ENCODE measurements at regions not wholly inside any gene's neighbourhood (a gene's known extent, or its start where the extent isn't known, plus 50 kb on each side); places are given as distances from the start of the nearest gene placed in this dataset.

DNA sequence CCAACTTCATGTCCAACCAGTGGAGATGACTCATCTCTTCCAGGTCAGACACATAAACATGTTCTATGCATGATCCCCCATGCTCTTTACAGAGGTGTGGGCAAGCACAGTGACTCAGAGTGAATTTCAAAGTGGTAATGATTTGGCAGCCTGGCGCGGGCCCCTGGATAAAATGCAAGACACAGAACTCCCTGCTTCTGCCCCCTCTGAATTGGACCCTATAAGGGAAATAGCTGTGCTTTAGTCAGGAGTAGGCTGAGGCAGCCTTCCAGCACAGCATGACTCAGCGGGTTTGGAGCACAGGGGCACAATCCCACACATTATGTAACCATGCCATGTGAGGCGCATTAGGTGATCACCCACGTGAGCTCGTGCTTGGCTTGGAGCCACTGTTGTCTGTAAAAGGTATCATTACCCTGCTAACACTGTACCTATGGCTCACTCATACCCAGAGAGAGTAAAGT, 127.4 kb downstream of the C6orf118 start:
- FAIRE-seq (no peak), ATAC-seq (no peak), DNase-seq (ENCODE audit: extremely low read depth in 1 of 4, low spot score in 3 of 4) (no peak)
- Histone ChIP-seq H3K9ac (ENCODE audit: insufficient read depth in 1 of 2, low read depth in 2 of 2, low read length in 2 of 2) (no peak overlapping the region), H3K79me2 (ENCODE audit: control insufficient read depth, insufficient read depth, low read length) (no peaks in the 10 kb centered on the region), H3K27me3 (ENCODE audit: control insufficient read depth in 2 of 2, insufficient read depth in 2 of 2, low read length in 2 of 2) (no peaks in the 10 kb centered on the region), H4K20me1 (replicated peaks; ENCODE audit: control insufficient read depth, insufficient read depth, low read length) (no peaks in the 10 kb centered on the region), H3K36me3 (ENCODE audit: control insufficient read depth, insufficient read depth, low read length) (no peaks in the 10 kb centered on the region), H2AFZ (ENCODE audit: low read depth, low read length) (no peak overlapping the region), H3K9me3 (replicated peaks; ENCODE audit: control insufficient read depth, insufficient read depth, low read depth, low read length) (no peaks in the 10 kb centered on the region), H3K4me2 (ENCODE audit: insufficient read depth, low read length) (no peak overlapping the region), H3K4me1 (replicated peaks in 1 of 2; ENCODE audit: control insufficient read depth in 2 of 2, insufficient read depth in 2 of 2, low read length in 2 of 2) (no peaks in the 10 kb centered on the region), H3K4me3 (no peak overlapping the region), H3K27ac (ENCODE audit: extremely low read depth, low read depth, low read length) (no peak overlapping the region), H3K9me1 (ENCODE audit: control insufficient read depth, insufficient read depth, low read length) (no peaks in the 10 kb centered on the region)
- TF ChIP-seq NFE2 (IDR thresholded peaks at IDR 0.05; ENCODE audit: low read depth) (peak; percentile 14; the same call in 1 of the 2 replicates), RFX5 (IDR thresholded peaks at IDR 0.05; ENCODE audit: low read depth, low read length) (no peak), MAFG (tag; conservative IDR thresholded peaks at IDR 0.05) (0 out of 2 replicates have a peak, but pooled peaks have one; percentile 20)
- ChIA-PET POLR2A (no interaction called here), CTCF (ENCODE audit: low intra/inter-chr PET ratio) (no interaction called here)
- no TSS peak for BruUV-seq (replicated peaks)
- 0% methylated on average over 6 of the region's 6 CpGs for WGBS (ENCODE audit: insufficient coverage, low coverage, missing lambda C conversion rate)
- in situ Hi-C loops (cut with MboI) (no loop called here), intact Hi-C loops (cut with micrococcal nuclease) (no loop called here)

DNA sequence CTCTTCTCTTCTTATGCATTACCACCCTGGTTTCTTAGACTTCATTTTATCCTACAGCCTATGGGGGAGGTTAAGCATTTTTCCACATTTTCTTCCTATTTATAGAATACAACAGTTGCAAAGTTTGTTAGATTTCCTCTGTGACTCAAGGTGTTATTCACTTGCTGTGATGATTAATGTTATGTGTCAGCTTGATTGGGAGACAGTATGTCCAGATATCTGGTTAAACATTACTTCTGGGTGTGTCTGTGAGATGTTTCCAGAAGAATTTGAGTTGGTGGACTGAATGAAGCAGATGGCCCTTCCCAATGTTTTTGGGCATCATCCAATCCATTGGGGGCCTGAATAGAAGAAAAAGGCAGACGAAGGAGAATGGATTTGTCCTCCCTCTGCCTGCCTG, 131.3 kb downstream of the C6orf118 start:
- no peak overlapping the region for H3K9ac ChIP-seq (ENCODE audit: insufficient read depth in 1 of 2, low read depth in 2 of 2, low read length in 2 of 2)
- H2AFZ ChIP-seq (ENCODE audit: low read depth, low read length) = no peak overlapping the region
- H3K9me1 ChIP-seq (ENCODE audit: control insufficient read depth, insufficient read depth, low read length) = no peaks in the 10 kb centered on the region
- intact Hi-C loops (cut with micrococcal nuclease) (no loop called here), in situ Hi-C loops (cut with MboI) (no loop called here)
- H3K27ac ChIP-seq (ENCODE audit: extremely low read depth, low read depth, low read length) = no peak overlapping the region
- no peaks in the 10 kb centered on the region for H4K20me1 ChIP-seq (replicated peaks; ENCODE audit: control insufficient read depth, insufficient read depth, low read length)
- H3K9me3 ChIP-seq (replicated peaks; ENCODE audit: control insufficient read depth, insufficient read depth, low read depth, low read length) = no peaks in the 10 kb centered on the region
- WGBS (ENCODE audit: insufficient coverage, low coverage, missing lambda C conversion rate) = 7% methylated on average over 1 of the region's 1 CpG
- ChIA-PET POLR2A (no interaction called here), CTCF (ENCODE audit: low intra/inter-chr PET ratio) (no interaction called here)
- BruUV-seq (replicated peaks) = no TSS peak
- FAIRE-seq (no peak), ATAC-seq (no peak), DNase-seq (ENCODE audit: extremely low read depth in 1 of 4, low spot score in 3 of 4) (no peak)
- no peak overlapping the region for H3K4me3 ChIP-seq
- no peaks in the 10 kb centered on the region for H3K36me3 ChIP-seq (ENCODE audit: control insufficient read depth, insufficient read depth, low read length)
- no peaks in the 10 kb centered on the region for H3K27me3 ChIP-seq (ENCODE audit: control insufficient read depth in 2 of 2, insufficient read depth in 2 of 2, low read length in 2 of 2)
- H3K4me1 ChIP-seq (replicated peaks in 1 of 2; ENCODE audit: control insufficient read depth in 2 of 2, insufficient read depth in 2 of 2, low read length in 2 of 2) = no peaks in the 10 kb centered on the region
- no peaks in the 10 kb centered on the region for H3K79me2 ChIP-seq (ENCODE audit: control insufficient read depth, insufficient read depth, low read length)
- no peak overlapping the region for H3K4me2 ChIP-seq (ENCODE audit: insufficient read depth, low read length)
- no peak for TF ChIP-seq HCFC1 (IDR thresholded peaks at IDR 0.05; ENCODE audit: low read depth, low read length)
- TF ChIP-seq TAF1 (IDR thresholded peaks at IDR 0.05; ENCODE audit: control insufficient read depth, extremely low read depth, insufficient read depth, low read length, severe bottlenecking) = no peak
- TF ChIP-seq ZNF384 (IDR thresholded peaks at IDR 0.05; ENCODE audit: low read depth, low read length) = no peak
- TF ChIP-seq CBX8 (IDR thresholded peaks at IDR 0.05; ENCODE audit: borderline replicate concordance, extremely low read depth, low read depth, low read length, poor library complexity, severe bottlenecking) = no peak
- no peak for TF ChIP-seq GATAD2B (IDR thresholded peaks at IDR 0.05; ENCODE audit: borderline replicate concordance)
- TF ChIP-seq, protein P1, sequence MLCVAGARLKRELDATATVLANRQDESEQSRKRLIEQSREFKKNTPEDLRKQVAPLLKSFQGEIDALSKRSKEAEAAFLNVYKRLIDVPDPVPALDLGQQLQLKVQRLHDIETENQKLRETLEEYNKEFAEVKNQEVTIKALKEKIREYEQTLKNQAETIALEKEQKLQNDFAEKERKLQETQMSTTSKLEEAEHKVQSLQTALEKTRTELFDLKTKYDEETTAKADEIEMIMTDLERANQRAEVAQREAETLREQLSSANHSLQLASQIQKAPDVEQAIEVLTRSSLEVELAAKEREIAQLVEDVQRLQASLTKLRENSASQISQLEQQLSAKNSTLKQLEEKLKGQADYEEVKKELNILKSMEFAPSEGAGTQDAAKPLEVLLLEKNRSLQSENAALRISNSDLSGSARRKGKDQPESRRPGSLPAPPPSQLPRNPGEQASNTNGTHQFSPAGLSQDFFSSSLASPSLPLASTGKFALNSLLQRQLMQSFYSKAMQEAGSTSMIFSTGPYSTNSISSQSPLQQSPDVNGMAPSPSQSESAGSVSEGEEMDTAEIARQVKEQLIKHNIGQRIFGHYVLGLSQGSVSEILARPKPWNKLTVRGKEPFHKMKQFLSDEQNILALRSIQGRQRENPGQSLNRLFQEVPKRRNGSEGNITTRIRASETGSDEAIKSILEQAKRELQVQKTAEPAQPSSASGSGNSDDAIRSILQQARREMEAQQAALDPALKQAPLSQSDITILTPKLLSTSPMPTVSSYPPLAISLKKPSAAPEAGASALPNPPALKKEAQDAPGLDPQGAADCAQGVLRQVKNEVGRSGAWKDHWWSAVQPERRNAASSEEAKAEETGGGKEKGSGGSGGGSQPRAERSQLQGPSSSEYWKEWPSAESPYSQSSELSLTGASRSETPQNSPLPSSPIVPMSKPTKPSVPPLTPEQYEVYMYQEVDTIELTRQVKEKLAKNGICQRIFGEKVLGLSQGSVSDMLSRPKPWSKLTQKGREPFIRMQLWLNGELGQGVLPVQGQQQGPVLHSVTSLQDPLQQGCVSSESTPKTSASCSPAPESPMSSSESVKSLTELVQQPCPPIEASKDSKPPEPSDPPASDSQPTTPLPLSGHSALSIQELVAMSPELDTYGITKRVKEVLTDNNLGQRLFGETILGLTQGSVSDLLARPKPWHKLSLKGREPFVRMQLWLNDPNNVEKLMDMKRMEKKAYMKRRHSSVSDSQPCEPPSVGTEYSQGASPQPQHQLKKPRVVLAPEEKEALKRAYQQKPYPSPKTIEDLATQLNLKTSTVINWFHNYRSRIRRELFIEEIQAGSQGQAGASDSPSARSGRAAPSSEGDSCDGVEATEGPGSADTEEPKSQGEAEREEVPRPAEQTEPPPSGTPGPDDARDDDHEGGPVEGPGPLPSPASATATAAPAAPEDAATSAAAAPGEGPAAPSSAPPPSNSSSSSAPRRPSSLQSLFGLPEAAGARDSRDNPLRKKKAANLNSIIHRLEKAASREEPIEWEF (CRISPR knock-in tag; IDR thresholded peaks at IDR 0.05) = no peak
- TF ChIP-seq TCF7 (IDR thresholded peaks at IDR 0.05; ENCODE audit: borderline replicate concordance) = no peak

All from K562 (cell line).